Kasumi-1 (cell line): ENCODE measurements at regions not wholly inside any gene's neighbourhood (a gene's known extent, or its start where the extent isn't known, plus 50 kb on each side); places are given as distances from the start of the nearest gene placed in this dataset.
"Not testable (repeated sequence)": the region's sequence is repeated elsewhere in the genome, so short reads cannot be mapped to it uniquely, and the experiment has no call there.

Experiments
- DNase-seq, 2 experiments: peaks; one replicate each; lab custom pipeline; 2025; lab: John Stamatoyannopoulos, UW

GRCh38 chr10:2891073-2891769, 176.1 kb upstream of the PFKP start:
- no peak for DNase-seq

- no peak for DNase-seq
Measured at GRCh38 chr10:2890093-2890492, 177.3 kb upstream of the PFKP start.

DNA sequence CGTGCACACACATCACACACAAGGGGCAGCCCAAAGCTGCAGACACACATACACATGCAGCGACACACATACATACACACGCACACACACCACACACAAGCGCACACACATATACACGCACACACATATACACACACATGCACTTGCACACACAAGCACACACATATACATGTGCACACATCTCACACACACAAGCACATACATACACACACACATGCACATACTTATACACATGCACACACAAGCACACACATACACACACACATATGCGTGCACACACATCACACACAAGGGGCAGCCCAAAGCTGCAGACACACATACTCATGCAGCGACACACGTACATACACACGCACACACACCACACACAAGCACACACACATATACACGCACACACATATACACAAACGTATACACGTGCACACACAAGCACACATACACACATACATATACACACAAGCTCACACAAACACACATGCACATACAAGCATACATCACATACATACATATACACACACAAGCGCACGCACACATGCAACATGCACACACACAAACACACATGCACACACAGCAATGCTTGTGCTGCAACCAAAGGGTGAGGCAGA, 178.8 kb upstream of the PFKP start:
- DNase-seq: no peak

- no peak for DNase-seq
Measured at GRCh38 chr10:2887391-2888070, 179.8 kb upstream of the PFKP start.

DNA sequence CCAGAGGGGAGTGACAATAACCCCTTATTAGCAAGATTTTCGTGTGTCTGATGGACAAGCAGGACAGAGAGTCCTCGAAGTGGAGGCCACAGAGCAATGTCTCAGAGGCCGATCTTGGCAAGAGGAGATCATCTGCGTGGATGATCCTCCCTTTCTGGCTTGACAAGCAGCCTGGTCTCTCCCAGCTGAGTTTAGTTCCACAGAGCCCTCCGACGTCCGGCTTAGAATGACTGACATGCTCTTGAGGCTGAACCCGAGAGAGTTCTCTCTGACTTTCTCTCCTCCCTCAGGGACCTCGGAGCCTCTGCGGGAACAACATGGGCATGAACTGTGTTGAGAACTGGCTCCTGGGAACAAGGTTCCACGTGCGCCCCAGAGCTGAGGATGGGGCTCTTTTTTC, 180.7 kb upstream of the PFKP start:
- DNase-seq: no peak

- DNase-seq: peak; percentile 75 to 82
Measured at GRCh38 chr10:2885288-2886278, 181.8 kb upstream of the PFKP start.

DNA sequence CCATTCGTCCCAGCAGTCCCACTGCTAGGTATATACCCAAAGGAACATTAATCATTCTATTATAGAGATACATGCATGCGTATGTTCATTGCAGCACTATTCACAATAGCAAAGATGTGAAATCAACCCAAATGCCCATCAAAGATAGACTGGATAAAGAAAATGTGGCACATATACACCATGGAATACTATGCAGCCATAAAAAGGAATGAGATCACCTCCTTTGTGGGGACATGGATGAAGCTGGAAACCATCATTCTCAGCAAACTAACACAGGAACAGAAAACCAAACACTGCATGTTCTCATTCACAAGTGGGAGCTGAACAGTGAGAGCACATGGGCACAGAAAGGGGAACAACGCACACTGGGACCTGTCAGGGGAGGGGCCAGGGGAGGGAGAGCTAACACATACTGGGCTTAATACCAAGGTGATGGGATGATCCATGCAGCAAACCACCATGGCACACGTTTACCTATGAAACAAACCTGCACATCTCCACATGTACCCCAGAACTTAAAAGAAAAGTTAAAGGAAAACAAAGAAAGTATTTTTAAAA, 183.3 kb upstream of the PFKP start:
- peak in 1 of 2 experiments; percentile 22 for DNase-seq

DNA sequence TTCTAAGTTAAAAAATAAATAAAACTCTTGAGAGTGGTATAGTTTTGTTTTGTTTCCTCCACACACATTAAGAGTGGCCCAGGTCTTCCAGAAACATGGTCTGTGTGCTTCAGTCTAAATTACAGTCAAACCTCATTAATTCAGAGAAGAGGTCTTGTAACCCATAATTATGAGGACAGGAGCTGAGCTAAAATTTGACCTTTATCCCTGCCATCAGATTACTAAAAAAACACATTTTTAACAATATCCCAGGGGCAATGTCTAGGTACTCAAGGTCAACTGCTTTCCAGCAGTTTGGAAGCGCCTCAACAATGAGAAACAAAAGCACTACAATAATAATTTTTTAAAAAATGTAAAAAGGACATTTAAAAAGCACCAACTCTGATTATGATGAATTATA, 184.1 kb upstream of the PFKP start:
- DNase-seq: no peak

- no peak for DNase-seq
Measured at GRCh38 chr10:2882628-2883027, 184.7 kb upstream of the PFKP start.

DNA sequence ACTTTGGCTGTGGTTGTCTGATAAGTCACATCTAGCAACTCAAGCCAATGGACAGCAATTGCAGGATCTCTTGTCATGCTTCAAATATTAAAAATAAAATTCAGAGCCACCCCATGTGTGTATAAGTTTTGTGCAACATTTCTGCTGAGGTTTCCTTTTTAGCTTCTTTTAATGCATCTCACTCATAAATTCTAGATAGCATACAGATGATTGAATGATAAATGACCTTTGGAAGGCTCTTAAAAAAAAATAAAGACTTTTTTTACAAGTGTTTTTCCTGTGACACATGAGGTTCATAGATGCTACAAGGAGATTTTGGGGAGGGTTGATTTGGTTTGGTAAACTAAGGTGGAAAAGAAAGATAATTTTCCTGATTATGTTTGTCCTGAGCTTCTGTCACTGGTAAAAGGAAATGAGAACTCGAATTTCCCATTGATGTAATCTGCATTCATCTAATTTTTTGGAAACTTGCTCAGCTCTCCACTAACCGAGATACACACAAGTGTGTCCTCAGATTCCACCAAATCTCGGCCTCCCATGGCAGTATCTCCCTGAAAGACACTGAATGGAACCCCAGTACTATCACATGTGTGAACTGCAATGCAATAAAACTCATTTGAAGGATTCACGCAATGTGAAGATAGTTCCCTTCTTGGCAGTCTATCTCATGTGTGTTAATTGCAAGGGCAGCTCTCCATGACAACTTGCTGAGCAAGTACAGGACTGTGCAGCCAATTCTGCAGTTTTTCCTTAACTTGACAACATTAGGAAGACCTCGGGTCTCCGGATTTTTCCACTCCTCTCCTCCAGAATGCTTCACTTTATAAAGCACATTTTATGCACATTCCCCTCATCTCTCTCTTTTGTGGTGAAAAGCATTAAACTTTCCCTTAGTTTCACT, 185.4 kb upstream of the PFKP start:
- DNase-seq: no peak

DNA sequence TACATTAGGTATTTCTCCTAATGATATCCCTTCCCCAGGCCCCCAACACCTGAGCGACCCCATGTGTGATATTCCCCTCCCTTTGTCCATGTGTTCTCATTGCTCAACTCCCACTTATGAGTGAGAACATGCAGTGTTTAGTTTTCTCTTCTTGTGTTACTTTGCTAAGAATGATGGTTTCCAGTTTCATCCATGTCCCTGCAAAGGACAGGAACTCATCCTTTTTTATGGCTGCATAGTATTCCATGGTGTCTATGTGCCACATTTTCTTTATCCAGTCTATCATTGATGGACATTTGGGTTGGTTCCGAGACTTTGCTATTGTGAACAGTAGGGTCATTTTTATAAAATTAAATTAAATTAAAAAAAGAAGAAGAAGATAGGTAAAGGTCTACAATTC, 187.3 kb upstream of the PFKP start:
- not testable (repeated sequence) for DNase-seq

DNA sequence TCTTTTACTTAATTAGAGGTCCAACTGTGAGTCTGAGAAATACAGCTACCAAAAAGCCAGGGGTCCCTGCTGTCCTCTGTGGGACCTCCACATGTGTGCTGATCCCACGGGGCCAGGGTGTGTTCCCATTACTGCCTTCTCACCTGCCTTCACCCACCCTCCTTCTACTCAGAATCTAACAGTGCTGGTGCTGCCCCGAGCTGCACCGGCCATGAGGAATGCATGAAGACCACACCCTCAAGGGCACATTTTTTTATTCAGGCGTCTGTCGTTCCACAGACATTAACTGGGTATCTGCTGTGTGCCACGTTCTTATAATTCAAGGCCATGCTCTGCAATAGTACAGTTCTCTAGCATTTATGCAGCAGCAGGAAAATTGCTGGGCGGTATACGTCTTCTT, 188.5 kb upstream of the PFKP start:
- no peak for DNase-seq

GRCh38 chr10:2876032-2876431, 191.3 kb upstream of the PFKP start:
- no peak for DNase-seq

DNA sequence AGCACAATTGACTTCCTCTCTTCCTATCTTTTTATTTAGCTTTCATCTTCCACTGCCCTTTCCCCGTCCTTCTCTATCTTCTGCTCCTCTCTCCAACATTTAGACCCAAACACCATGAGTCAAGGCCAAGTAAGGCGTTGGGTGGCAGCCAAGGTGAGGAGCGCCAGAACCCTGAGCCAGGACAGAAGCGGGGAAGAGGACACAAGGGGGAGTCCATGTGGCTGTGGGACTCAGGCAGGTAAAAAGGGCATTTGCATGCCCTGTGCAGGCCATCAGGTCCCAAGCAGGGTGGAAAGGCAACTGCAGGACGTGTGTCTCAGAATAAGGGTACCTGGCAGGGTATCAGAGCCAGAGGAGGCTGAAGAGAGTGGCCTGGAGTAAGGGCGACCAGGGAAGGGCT, 192.4 kb upstream of the PFKP start:
- DNase-seq: no peak

- DNase-seq: no peak
Measured at GRCh38 chr10:2873769-2874168, 193.6 kb upstream of the PFKP start.

DNA sequence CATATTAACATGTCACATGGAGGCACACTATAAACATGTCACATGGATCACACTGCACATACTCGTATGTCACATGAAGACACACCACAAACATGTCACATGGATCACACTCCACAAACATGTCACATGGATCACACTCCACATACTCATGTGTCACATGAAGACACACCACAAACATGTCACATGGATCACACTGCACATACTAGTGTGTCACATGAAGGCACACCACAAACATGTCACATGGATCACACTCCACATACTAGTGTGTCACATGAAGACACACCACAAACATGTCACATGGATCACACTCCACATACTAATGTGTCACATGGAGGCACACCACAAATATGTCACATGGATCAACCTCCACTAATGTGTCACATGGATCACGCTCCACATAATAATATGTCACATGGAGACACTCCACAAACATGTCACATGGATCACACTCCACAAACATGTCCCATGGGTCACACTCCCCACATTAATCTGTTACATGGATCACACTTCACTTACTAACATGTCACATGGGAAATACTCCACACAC, 195.6 kb upstream of the PFKP start:
- DNase-seq: no peak

GRCh38 chr10:2870654-2871053, 196.7 kb upstream of the PFKP start:
- DNase-seq: no peak

DNA sequence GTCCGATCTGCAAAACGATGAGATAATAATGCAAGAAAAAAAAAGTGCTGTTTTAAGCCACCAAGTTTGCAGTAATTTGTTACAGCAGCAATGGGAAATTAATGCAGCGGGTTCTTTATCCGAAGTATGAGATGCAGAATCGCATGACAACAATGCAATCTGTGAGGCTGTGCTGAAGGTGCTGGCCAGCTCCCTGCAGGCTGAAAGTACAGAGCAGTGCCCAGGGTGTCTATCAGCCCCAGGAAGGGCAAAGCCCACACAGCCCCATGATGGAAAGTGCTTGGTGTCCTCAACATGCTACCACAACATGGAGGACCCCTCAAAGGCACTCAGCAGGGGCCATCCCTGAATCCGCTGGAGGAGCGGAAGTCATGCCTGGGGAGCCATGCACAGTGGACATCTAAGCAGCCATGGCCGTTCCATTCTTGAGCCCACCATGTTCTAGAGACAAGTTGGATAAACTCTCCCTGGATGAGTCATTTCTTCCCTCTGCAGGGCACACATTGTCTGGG, 199.5 kb upstream of the PFKP start:
- DNase-seq: no peak

- DNase-seq: no peak
Measured at GRCh38 chr10:2866569-2866968, 200.8 kb upstream of the PFKP start.

DNA sequence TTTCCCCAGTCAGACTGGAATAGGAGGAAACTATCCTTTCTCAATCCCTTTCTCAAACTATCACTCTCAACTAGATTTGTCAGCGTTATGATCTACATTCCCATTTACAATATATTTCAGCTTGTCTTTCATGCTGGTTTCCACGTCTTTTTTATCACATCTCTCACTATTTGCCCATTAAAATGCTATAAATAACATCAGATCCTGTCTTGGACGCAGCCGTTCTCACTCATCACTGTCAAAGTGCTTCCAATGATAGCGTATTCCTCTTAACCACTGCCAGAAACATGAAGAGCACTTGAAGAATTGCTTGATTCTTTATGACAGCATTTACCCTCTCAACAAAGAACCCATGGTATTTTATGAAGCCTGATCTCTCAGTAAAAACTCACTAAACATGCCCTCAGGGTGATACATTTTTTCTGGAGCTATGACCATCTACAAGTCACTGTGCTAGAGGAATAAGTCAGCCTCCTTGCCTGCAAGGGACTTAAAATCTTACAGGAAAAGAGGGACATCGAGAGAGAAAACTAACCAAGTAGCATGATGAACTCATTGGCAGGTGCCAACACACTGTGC, 205.6 kb upstream of the PFKP start:
- no peak for DNase-seq
